ENCODE measurements at regions not wholly inside any gene's neighbourhood (a gene's known extent, or its start where the extent isn't known, plus 50 kb on each side); places are given as distances from the start of the nearest gene placed in this dataset.

DNA sequence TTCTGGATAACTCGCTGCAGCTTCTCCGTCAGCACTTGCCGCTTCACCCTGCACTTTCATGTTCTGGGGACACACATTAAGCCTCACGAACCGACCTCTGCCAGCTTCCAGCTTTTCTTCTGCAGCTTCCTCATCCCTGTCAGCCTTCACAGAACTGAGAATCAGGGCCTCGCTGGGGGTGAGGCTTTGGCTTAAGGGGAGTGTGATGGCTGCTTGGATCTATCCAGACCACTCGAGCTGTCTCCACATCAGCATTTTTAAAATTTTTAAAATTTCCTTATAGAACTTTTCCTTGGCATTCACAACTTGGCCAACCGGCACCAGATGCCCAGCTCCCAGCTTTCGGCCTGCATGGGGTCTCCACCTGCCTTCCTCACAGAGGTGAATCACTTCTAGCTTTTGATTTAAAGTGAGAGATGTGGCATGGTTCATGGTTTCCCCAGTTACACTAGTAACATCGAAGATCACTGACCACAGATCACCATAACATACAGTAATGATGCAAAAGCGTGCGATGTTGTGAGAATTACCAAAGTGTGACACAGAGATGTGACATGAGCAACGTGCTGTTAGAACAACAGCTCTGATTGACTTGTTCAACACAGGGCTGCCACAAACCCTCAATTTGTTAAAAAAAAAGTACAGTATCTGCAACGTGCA, 139.1 kb upstream of the C14orf180 start:
- Histone ChIP-seq H3K4me3 (no peak overlapping the region), H3K36me3 (ENCODE audit: insufficient read depth) (no peaks in the 10 kb centered on the region), H3K4me1 (ENCODE audit: insufficient read depth) (no peaks in the 10 kb centered on the region), H2AFZ (no peak overlapping the region), H3K27me3 (ENCODE audit: insufficient read depth) (no peaks in the 10 kb centered on the region), H3K27ac (ENCODE audit: low read depth) (no peak overlapping the region), H4K20me1 (replicated peaks; ENCODE audit: insufficient read depth) (no peaks in the 10 kb centered on the region), H3K4me2 (no peak overlapping the region), H3F3A (replicated peaks; ENCODE audit: low read depth) (no peaks in the 10 kb centered on the region), H3K79me2 (replicated peaks; ENCODE audit: insufficient read depth) (no peaks in the 10 kb centered on the region), H3K9me2 (ENCODE audit: insufficient read depth) (no peaks in the 10 kb centered on the region)
- H3K36me3 Mint-ChIP-seq (ENCODE audit: low read depth), result no peaks in the 10 kb centered on the region
- ATAC-seq, result no peak
- H3K4me3 Mint-ChIP-seq, result no peak overlapping the region
- H3K4me1 Mint-ChIP-seq, result peaks cover 14% of the 10 kb centered on the region
- H3K27me3 Mint-ChIP-seq (ENCODE audit: insufficient read depth, low read depth, poor library complexity), result peaks cover 8% of the 10 kb centered on the region
- DNase-seq (ENCODE audit: low spot score), result no peak
- H3K9me3 Mint-ChIP-seq, result no peaks in the 10 kb centered on the region; the same call in 2 of the 3 replicates
- no peak overlapping the region for H3K27ac Mint-ChIP-seq
- no peak for TF ChIP-seq CREB1 (CRISPR knock-in tag; IDR thresholded peaks at IDR 0.05; ENCODE audit: low read depth)
- TF ChIP-seq EZH2 (IDR thresholded peaks at IDR 0.05; ENCODE audit: low read depth, unreplicated experiment), result no peak
- no peak for TF ChIP-seq ETS1 (IDR thresholded peaks at IDR 0.05)
- no peak for TF ChIP-seq ZNF331 (CRISPR knock-in tag; IDR thresholded peaks at IDR 0.05; ENCODE audit: low read depth)
- no peak for TF ChIP-seq NANOG (IDR thresholded peaks at IDR 0.05; ENCODE audit: borderline replicate concordance)
- no peak for TF ChIP-seq JUNB (IDR thresholded peaks at IDR 0.05; ENCODE audit: unreplicated experiment)
- TF ChIP-seq, protein P1, sequence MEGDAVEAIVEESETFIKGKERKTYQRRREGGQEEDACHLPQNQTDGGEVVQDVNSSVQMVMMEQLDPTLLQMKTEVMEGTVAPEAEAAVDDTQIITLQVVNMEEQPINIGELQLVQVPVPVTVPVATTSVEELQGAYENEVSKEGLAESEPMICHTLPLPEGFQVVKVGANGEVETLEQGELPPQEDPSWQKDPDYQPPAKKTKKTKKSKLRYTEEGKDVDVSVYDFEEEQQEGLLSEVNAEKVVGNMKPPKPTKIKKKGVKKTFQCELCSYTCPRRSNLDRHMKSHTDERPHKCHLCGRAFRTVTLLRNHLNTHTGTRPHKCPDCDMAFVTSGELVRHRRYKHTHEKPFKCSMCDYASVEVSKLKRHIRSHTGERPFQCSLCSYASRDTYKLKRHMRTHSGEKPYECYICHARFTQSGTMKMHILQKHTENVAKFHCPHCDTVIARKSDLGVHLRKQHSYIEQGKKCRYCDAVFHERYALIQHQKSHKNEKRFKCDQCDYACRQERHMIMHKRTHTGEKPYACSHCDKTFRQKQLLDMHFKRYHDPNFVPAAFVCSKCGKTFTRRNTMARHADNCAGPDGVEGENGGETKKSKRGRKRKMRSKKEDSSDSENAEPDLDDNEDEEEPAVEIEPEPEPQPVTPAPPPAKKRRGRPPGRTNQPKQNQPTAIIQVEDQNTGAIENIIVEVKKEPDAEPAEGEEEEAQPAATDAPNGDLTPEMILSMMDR (conservative IDR thresholded peaks at IDR 0.05; ENCODE audit: low read depth in 2 of 2), result no peak
- TF ChIP-seq STAT1 (IDR thresholded peaks at IDR 0.05; ENCODE audit: unreplicated experiment), result no peak
- TF ChIP-seq REST (IDR thresholded peaks at IDR 0.05; ENCODE audit: unreplicated experiment), result no peak
- no peak for TF ChIP-seq ZNF462 (CRISPR knock-in tag; IDR thresholded peaks at IDR 0.05)
- no peak for TF ChIP-seq ZNF114 (CRISPR knock-in tag; IDR thresholded peaks at IDR 0.05)
- no peak for TF ChIP-seq EZH2phosphoT487 (IDR thresholded peaks at IDR 0.05; ENCODE audit: unreplicated experiment)
- TF ChIP-seq POLR2AphosphoS5 (IDR thresholded peaks at IDR 0.05; ENCODE audit: low read depth), result no peak

Data from GM23338 (cell line).